C4-2B (cell line): ENCODE measurements at regions not wholly inside any gene's neighbourhood (a gene's known extent, or its start where the extent isn't known, plus 50 kb on each side); places are given as distances from the start of the nearest gene placed in this dataset.

Source experiments
- H3K27ac ChIP-seq: fragments of 450-650 bp; 2 replicates; pipeline ENCODE4 v1.5.1; 2017
- CTCF ChIP-seq: fragments of 450-650 bp; conservative IDR thresholded peaks from 2 replicates; pipeline ENCODE4 v1.5.1; 2017; ENCODE audit warnings: mild to moderate bottlenecking
- ZFX ChIP-seq: fragments of 450-650 bp; IDR thresholded peaks from 2 replicates; pipeline ENCODE4 v1.6.1; 2017

DNA sequence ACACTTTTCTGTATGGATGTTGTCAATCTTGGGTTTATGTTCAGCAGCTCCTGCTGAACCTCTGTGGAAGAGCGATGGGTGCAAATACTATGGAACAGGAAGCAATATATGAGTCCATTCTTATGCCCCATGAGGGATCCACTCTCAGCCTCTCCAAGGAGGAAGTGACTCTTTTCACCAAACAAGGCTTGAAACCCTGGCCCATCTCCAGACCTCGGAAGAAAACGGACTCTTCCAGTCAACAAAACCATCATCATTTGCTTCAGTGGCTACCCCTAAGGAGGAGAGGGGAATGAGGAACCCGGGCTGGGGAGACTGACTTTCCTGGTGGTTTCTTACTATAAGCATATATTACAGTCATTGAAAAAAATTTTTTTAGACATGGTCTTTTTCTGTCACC lies 206.2 kb downstream of the AXIN2 start:
- H3K27ac ChIP-seq = no peak overlapping the region
- TF ChIP-seq CTCF = no peak
- TF ChIP-seq ZFX = no peak

DNA sequence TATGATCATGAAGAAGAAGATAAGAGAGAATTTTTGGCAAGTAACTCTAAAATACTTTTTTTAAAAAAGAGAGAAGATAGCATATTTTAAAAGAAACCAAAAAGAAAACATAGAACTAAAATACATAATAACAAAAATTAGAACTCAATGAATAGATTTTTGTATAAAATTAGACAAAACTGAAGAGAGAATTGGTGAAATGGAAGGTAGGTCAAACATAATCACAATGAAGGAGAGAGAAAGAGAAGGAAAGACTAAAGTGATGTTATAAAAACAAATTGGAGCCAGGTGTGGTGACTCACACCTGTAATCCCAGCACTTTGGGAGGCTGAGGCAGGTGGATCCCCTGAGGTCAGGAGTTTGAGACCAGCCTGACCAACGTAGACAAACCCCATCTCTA lies 211.5 kb downstream of the AXIN2 start:
- no peak overlapping the region for H3K27ac ChIP-seq
- TF ChIP-seq ZFX (no peak), CTCF (no peak)

DNA sequence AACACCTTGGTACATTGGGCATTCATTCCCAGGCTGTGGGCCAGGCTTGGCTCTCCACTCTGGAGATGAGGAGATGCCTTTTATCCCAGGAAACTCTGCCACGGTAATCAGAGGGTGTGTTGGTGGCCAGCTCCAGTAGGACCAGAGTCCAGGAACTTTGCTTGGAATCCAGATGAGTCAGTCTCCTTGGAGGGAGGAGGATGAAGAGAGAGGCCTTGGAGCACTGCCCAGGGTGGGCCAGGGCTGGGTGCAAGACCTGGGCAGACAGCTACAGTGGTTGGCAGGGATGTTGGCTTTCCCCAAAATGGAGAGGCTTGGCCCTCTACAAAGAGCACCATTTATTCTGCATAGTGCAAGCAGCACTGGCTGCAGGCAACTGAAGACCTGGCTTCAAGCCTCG lies 209.0 kb downstream of the RGS9 start:
- no peak overlapping the region for H3K27ac ChIP-seq
- TF ChIP-seq CTCF = no peak
- TF ChIP-seq ZFX = no peak

- H3K27ac ChIP-seq = no peak overlapping the region
- TF ChIP-seq ZFX = no peak
- no peak for TF ChIP-seq CTCF
Measured at GRCh38 chr17:65345261-65346005, 208.3 kb downstream of the RGS9 start.

GRCh38 chr17:65340401-65340800 lies 203.2 kb downstream of the RGS9 start:
- no peak overlapping the region for H3K27ac ChIP-seq
- no peak for TF ChIP-seq CTCF
- TF ChIP-seq ZFX = no peak

DNA sequence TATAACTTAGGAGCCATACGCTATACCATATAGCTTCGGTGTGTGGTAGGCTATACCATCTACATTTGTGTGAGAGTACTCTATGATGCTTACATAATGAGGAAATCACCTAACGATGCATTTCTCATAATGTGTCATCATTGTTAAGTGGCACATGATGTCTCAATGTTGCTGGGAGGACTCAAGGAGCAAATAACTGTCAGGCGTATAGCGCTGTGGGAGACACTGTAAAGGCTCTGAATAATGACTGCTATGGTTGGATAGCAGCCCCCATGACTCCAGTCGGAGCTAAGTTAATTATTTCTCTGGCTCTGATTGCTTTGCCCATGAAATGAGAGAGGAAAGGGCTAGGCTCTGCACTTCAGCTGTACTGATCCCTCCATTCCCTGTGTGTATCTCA lies 197.2 kb downstream of the RGS9 start:
- H3K27ac ChIP-seq = no peak overlapping the region
- no peak for TF ChIP-seq CTCF
- no peak for TF ChIP-seq ZFX

DNA sequence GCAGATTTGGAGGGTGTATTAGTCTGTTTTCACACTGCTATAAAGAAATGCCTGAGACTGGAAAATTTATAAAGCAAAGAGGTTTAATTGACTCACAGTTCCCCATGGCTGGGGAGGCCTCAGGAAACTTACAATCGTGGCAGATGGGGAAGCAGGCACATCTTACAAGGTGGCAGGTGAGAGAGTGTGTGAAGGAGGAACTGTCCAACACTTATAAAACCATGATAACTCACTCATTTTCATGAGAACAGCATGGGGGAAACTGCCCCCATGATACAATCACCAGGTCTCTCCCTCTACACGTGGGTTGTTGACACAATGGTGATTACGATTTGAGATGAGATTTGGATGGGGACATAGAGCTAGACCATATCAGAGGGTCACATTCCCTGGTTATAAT lies 195.6 kb downstream of the RGS9 start:
- H3K27ac ChIP-seq = no peak overlapping the region
- TF ChIP-seq CTCF = no peak
- no peak for TF ChIP-seq ZFX
